ENCODE measurements at regions not wholly inside any gene's neighbourhood (a gene's known extent, or its start where the extent isn't known, plus 50 kb on each side); places are given as distances from the start of the nearest gene placed in this dataset.

GRCh38 chr5:74063821-74064220 is 437.8 kb downstream of the ARHGEF28 start:
- Histone ChIP-seq H3K9ac (no peak overlapping the region), H3K27me3 (ENCODE audit: control insufficient read depth, insufficient read depth, low read length) (no peaks in the 10 kb centered on the region), H3K27ac (no peak overlapping the region), H3K4me1 (peaks cover 3% of the 10 kb centered on the region), H3K9me3 (ENCODE audit: control insufficient read depth, low read length) (no peaks in the 10 kb centered on the region), H3K4me2 (ENCODE audit: low read length) (no peak overlapping the region), H3K4me3 (ENCODE audit: low read depth, low read length) (no peak overlapping the region), H2AFZ (no peak overlapping the region), H3K79me2 (no peaks in the 10 kb centered on the region), H3K36me3 (ENCODE audit: control insufficient read depth, insufficient read depth, low read length) (no peaks in the 10 kb centered on the region)
- TF ChIP-seq CTCF (IDR thresholded peaks at IDR 0.05): no peak

- Histone ChIP-seq H3K4me1 (peaks cover 3% of the 10 kb centered on the region), H3K36me3 (ENCODE audit: control insufficient read depth, insufficient read depth, low read length) (no peaks in the 10 kb centered on the region), H3K27ac (no peak overlapping the region), H2AFZ (no peak overlapping the region), H3K27me3 (ENCODE audit: control insufficient read depth, insufficient read depth, low read length) (no peaks in the 10 kb centered on the region), H3K4me2 (ENCODE audit: low read length) (no peak overlapping the region), H3K4me3 (ENCODE audit: low read depth, low read length) (no peak overlapping the region), H3K79me2 (no peaks in the 10 kb centered on the region), H3K9ac (no peak overlapping the region), H3K9me3 (ENCODE audit: control insufficient read depth, low read length) (no peaks in the 10 kb centered on the region)
- TF ChIP-seq CTCF (IDR thresholded peaks at IDR 0.05): no peak
Observed at GRCh38 chr5:74063346-74063745, 437.4 kb downstream of the ARHGEF28 start.

- TF ChIP-seq CTCF (IDR thresholded peaks at IDR 0.05): no peak
- Histone ChIP-seq H3K4me2 (ENCODE audit: low read length) (no peak overlapping the region), H2AFZ (no peak overlapping the region), H3K36me3 (ENCODE audit: control insufficient read depth, insufficient read depth, low read length) (no peaks in the 10 kb centered on the region), H3K27ac (no peak overlapping the region), H3K79me2 (no peaks in the 10 kb centered on the region), H3K9me3 (ENCODE audit: control insufficient read depth, low read length) (no peaks in the 10 kb centered on the region), H3K9ac (no peak overlapping the region), H3K27me3 (ENCODE audit: control insufficient read depth, insufficient read depth, low read length) (no peaks in the 10 kb centered on the region), H3K4me3 (ENCODE audit: low read depth, low read length) (no peak overlapping the region), H3K4me1 (no peaks in the 10 kb centered on the region)
Observed at GRCh38 chr5:74061292-74061691, 435.3 kb downstream of the ARHGEF28 start.

GRCh38 chr5:74059706-74060105 is 433.7 kb downstream of the ARHGEF28 start:
- H3K27me3 ChIP-seq (ENCODE audit: control insufficient read depth, insufficient read depth, low read length): no peaks in the 10 kb centered on the region
- no peak overlapping the region for H3K9ac ChIP-seq
- TF ChIP-seq CTCF (IDR thresholded peaks at IDR 0.05): no peak
- H2AFZ ChIP-seq: no peak overlapping the region
- no peak overlapping the region for H3K4me2 ChIP-seq (ENCODE audit: low read length)
- H3K79me2 ChIP-seq: no peaks in the 10 kb centered on the region
- no peaks in the 10 kb centered on the region for H3K36me3 ChIP-seq (ENCODE audit: control insufficient read depth, insufficient read depth, low read length)
- no peaks in the 10 kb centered on the region for H3K9me3 ChIP-seq (ENCODE audit: control insufficient read depth, low read length)
- H3K27ac ChIP-seq: no peak overlapping the region
- no peak overlapping the region for H3K4me3 ChIP-seq (ENCODE audit: low read depth, low read length)
- no peaks in the 10 kb centered on the region for H3K4me1 ChIP-seq

- Histone ChIP-seq H3K9ac (no peak overlapping the region), H3K9me3 (ENCODE audit: control insufficient read depth, low read length) (no peaks in the 10 kb centered on the region), H2AFZ (no peak overlapping the region), H3K36me3 (ENCODE audit: control insufficient read depth, insufficient read depth, low read length) (no peaks in the 10 kb centered on the region), H3K4me2 (ENCODE audit: low read length) (no peak overlapping the region), H3K4me1 (no peaks in the 10 kb centered on the region), H3K27ac (no peak overlapping the region), H3K4me3 (ENCODE audit: low read depth, low read length) (no peak overlapping the region), H3K79me2 (no peaks in the 10 kb centered on the region), H3K27me3 (ENCODE audit: control insufficient read depth, insufficient read depth, low read length) (no peaks in the 10 kb centered on the region)
- TF ChIP-seq CTCF (IDR thresholded peaks at IDR 0.05): peak; percentile 56
Observed at GRCh38 chr5:74056789-74057164, 430.8 kb downstream of the ARHGEF28 start.

Measured in parathyroid adenoma (tissue), 2 donors.